ENCODE measurements at regions not wholly inside any gene's neighbourhood (a gene's known extent, or its start where the extent isn't known, plus 50 kb on each side); places are given as distances from the start of the nearest gene placed in this dataset.

DNA sequence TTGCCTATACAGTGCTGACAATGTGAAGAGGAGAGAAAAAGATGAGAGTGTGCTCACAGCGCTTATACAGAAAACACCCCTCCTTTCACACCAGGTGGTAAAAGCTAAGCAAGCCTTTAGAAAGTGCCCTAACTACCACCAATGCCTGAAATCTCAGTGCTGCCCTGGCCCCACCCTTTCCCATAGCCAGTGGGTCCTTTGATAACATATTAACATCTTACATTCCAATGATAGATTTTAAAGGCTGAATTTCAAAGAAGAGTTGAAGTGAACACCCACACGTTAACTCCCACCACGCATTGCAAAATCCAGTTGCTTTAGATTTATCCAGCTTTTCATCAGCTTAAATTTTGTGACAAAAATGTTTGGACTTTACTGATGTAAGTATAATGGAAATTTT, 58.1 kb upstream of the SSX2IP start:
- H3K9me2 ChIP-seq: no peaks in the 10 kb centered on the region
- WGBS (ENCODE audit: low lambda C conversion rate): 96% methylated on average over 3 of the region's 3 CpGs
- ChIA-PET POLR2A (no interaction called here), CTCF (interaction anchor here (1.5 kb wide), 1 partner anchor 306 kb away, joined by 4 read pairs; no protein-coding TSS in a partner anchor)
- no peak overlapping the region for H3K27ac ChIP-seq (ENCODE audit: low read depth in 2 of 2, low read length in 1 of 2)
- no peaks in the 10 kb centered on the region for H4K20me1 ChIP-seq (ENCODE audit: insufficient read depth)
- H3K9ac ChIP-seq: no peak overlapping the region
- H3K4me1 ChIP-seq (ENCODE audit: control insufficient read depth in 1 of 2, insufficient read depth in 2 of 2, low read depth in 1 of 2, low read length in 1 of 2): peaks cover 0 to 3% of the 10 kb centered on the region in 2 experiments; a peak in 1 of 4 replicates
- no peak overlapping the region for H3K4me2 ChIP-seq
- DNase-seq: no peak
- H2AFZ ChIP-seq (ENCODE audit: low read depth): no peak overlapping the region
- TF ChIP-seq YY1 (IDR thresholded peaks at IDR 0.05; ENCODE audit: low read depth): no peak
- no peak for TF ChIP-seq MEF2A (IDR thresholded peaks at IDR 0.05; ENCODE audit: borderline replicate concordance, low read depth)
- TF ChIP-seq RCOR1 (IDR thresholded peaks at IDR 0.05; ENCODE audit: low read length): no peak
- TF ChIP-seq, protein P1, sequence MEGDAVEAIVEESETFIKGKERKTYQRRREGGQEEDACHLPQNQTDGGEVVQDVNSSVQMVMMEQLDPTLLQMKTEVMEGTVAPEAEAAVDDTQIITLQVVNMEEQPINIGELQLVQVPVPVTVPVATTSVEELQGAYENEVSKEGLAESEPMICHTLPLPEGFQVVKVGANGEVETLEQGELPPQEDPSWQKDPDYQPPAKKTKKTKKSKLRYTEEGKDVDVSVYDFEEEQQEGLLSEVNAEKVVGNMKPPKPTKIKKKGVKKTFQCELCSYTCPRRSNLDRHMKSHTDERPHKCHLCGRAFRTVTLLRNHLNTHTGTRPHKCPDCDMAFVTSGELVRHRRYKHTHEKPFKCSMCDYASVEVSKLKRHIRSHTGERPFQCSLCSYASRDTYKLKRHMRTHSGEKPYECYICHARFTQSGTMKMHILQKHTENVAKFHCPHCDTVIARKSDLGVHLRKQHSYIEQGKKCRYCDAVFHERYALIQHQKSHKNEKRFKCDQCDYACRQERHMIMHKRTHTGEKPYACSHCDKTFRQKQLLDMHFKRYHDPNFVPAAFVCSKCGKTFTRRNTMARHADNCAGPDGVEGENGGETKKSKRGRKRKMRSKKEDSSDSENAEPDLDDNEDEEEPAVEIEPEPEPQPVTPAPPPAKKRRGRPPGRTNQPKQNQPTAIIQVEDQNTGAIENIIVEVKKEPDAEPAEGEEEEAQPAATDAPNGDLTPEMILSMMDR (IDR thresholded peaks at IDR 0.05): no peak
- no peak for TF ChIP-seq SMC3 (IDR thresholded peaks at IDR 0.05; ENCODE audit: low read depth, low read length)
- TF ChIP-seq, protein P2, sequence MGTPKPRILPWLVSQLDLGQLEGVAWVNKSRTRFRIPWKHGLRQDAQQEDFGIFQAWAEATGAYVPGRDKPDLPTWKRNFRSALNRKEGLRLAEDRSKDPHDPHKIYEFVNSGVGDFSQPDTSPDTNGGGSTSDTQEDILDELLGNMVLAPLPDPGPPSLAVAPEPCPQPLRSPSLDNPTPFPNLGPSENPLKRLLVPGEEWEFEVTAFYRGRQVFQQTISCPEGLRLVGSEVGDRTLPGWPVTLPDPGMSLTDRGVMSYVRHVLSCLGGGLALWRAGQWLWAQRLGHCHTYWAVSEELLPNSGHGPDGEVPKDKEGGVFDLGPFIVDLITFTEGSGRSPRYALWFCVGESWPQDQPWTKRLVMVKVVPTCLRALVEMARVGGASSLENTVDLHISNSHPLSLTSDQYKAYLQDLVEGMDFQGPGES (IDR thresholded peaks at IDR 0.05; ENCODE audit: low read depth, low read length): no peak
- TF ChIP-seq, protein P3, sequence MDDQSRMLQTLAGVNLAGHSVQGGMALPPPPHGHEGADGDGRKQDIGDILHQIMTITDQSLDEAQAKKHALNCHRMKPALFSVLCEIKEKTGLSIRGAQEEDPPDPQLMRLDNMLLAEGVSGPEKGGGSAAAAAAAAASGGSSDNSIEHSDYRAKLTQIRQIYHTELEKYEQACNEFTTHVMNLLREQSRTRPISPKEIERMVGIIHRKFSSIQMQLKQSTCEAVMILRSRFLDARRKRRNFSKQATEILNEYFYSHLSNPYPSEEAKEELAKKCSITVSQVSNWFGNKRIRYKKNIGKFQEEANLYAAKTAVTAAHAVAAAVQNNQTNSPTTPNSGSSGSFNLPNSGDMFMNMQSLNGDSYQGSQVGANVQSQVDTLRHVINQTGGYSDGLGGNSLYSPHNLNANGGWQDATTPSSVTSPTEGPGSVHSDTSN (IDR thresholded peaks at IDR 0.05): no peak
- no peak for TF ChIP-seq FOXM1 (IDR thresholded peaks at IDR 0.05; ENCODE audit: low read depth)
- no peak for TF ChIP-seq FOSL2 (IDR thresholded peaks at IDR 0.05; ENCODE audit: borderline replicate concordance, low read depth)
- no peak for TF ChIP-seq SIN3A (IDR thresholded peaks at IDR 0.05; ENCODE audit: borderline replicate concordance, low read depth, low read length)
- no peak for TF ChIP-seq NFIC (IDR thresholded peaks at IDR 0.05; ENCODE audit: borderline replicate concordance)
- H3F3A ChIP-seq (replicated peaks; ENCODE audit: insufficient read depth): no peaks in the 10 kb centered on the region
- no peaks in the 10 kb centered on the region for H3K36me3 ChIP-seq (replicated peaks in 1 of 2; ENCODE audit: control insufficient read depth in 1 of 2, insufficient read depth in 2 of 2, low read length in 1 of 2)
- H3K9me3 ChIP-seq: no peaks in the 10 kb centered on the region
- no peak overlapping the region for H3K4me3 ChIP-seq (ENCODE audit: low read depth in 2 of 2, low read length in 1 of 2)
- no peaks in the 10 kb centered on the region for H3K27me3 ChIP-seq (ENCODE audit: insufficient read depth)
- H3K79me2 ChIP-seq (ENCODE audit: insufficient read depth): no peaks in the 10 kb centered on the region

GRCh38 chr1:84745857-84746256, 55.6 kb upstream of the SSX2IP start:
- DNase-seq: no peak
- Histone ChIP-seq H2AFZ (ENCODE audit: low read depth) (no peak overlapping the region), H3K9me2 (no peaks in the 10 kb centered on the region), H3K4me2 (no peak overlapping the region), H3K27ac (ENCODE audit: low read depth in 2 of 2, low read length in 1 of 2) (no peak overlapping the region), H3K79me2 (ENCODE audit: insufficient read depth) (no peaks in the 10 kb centered on the region), H3F3A (replicated peaks; ENCODE audit: insufficient read depth) (no peaks in the 10 kb centered on the region), H3K4me1 (ENCODE audit: control insufficient read depth in 1 of 2, insufficient read depth in 2 of 2, low read depth in 1 of 2, low read length in 1 of 2) (no peaks in the 10 kb centered on the region), H3K4me3 (ENCODE audit: low read depth in 2 of 2, low read length in 1 of 2) (no peak overlapping the region), H3K9ac (no peak overlapping the region), H3K36me3 (replicated peaks in 1 of 2; ENCODE audit: control insufficient read depth in 1 of 2, insufficient read depth in 2 of 2, low read length in 1 of 2) (no peaks in the 10 kb centered on the region), H4K20me1 (ENCODE audit: insufficient read depth) (no peaks in the 10 kb centered on the region), H3K9me3 (no peaks in the 10 kb centered on the region), H3K27me3 (ENCODE audit: insufficient read depth) (no peaks in the 10 kb centered on the region)
- 91% methylated on average over 2 of the region's 2 CpGs for WGBS (ENCODE audit: low lambda C conversion rate)
- TF ChIP-seq TAF1 (IDR thresholded peaks at IDR 0.05; ENCODE audit: borderline replicate concordance, low read depth, low read length) (no peak), SMC3 (IDR thresholded peaks at IDR 0.05; ENCODE audit: low read depth, low read length) (no peak), MAX (IDR thresholded peaks at IDR 0.05; ENCODE audit: low read depth) (no peak)
- POLR2A ChIA-PET: no interaction called here
- CTCF ChIA-PET: no interaction called here
